ENCODE measurements at regions not wholly inside any gene's neighbourhood (a gene's known extent, or its start where the extent isn't known, plus 50 kb on each side); places are given as distances from the start of the nearest gene placed in this dataset.

DNA sequence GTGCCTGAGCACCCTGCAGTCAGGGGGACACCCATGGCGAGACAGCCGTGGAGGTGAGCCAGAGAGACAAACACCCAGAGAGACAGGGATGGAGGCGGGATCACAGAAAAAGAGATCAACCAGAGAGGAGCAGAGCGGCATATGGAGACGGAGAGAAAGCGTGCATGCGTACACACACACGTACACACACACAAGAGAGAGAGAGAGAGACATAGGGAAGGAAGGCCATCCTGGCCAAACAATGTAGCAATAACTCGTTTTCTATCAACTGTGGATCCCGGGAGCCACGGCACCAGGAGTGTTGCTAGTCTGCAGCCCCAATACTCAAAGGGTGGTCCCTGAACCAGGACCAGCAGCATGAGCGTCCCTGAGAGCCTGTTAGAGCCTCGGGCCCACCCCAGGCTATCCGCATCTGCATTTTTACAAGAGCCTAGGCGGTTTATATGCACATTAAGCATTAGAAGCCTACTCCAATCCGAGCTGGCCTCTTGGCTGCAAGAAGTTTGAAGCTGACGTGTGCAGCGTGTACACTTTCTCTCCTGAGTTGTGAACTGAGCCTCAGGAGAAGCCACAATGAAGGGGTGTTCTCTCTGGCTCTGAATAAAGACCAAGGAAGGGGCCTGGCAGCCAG, 50.1 kb upstream of the MYCN start:
- POLR2A ChIA-PET, result no interaction called here
- Histone ChIP-seq H3K36me3 (ENCODE audit: control insufficient read depth in 2 of 2, insufficient read depth in 1 of 2, low read length in 2 of 2) (no peaks in the 10 kb centered on the region), H3K4me3 (ENCODE audit: low read depth, low read length) (no peak overlapping the region), H3K4me1 (ENCODE audit: control insufficient read depth, insufficient read depth, low read length) (no peaks in the 10 kb centered on the region), H3K9me3 (ENCODE audit: control insufficient read depth, insufficient read depth, low read depth, low read length) (no peaks in the 10 kb centered on the region), H3K27ac (ENCODE audit: extremely low read depth, low read depth, low read length) (no peak overlapping the region)
- TF ChIP-seq ZFP3 (tag by site-specific recombination; IDR thresholded peaks at IDR 0.05; ENCODE audit: low read depth), result no peak
- TF ChIP-seq, protein P1, sequence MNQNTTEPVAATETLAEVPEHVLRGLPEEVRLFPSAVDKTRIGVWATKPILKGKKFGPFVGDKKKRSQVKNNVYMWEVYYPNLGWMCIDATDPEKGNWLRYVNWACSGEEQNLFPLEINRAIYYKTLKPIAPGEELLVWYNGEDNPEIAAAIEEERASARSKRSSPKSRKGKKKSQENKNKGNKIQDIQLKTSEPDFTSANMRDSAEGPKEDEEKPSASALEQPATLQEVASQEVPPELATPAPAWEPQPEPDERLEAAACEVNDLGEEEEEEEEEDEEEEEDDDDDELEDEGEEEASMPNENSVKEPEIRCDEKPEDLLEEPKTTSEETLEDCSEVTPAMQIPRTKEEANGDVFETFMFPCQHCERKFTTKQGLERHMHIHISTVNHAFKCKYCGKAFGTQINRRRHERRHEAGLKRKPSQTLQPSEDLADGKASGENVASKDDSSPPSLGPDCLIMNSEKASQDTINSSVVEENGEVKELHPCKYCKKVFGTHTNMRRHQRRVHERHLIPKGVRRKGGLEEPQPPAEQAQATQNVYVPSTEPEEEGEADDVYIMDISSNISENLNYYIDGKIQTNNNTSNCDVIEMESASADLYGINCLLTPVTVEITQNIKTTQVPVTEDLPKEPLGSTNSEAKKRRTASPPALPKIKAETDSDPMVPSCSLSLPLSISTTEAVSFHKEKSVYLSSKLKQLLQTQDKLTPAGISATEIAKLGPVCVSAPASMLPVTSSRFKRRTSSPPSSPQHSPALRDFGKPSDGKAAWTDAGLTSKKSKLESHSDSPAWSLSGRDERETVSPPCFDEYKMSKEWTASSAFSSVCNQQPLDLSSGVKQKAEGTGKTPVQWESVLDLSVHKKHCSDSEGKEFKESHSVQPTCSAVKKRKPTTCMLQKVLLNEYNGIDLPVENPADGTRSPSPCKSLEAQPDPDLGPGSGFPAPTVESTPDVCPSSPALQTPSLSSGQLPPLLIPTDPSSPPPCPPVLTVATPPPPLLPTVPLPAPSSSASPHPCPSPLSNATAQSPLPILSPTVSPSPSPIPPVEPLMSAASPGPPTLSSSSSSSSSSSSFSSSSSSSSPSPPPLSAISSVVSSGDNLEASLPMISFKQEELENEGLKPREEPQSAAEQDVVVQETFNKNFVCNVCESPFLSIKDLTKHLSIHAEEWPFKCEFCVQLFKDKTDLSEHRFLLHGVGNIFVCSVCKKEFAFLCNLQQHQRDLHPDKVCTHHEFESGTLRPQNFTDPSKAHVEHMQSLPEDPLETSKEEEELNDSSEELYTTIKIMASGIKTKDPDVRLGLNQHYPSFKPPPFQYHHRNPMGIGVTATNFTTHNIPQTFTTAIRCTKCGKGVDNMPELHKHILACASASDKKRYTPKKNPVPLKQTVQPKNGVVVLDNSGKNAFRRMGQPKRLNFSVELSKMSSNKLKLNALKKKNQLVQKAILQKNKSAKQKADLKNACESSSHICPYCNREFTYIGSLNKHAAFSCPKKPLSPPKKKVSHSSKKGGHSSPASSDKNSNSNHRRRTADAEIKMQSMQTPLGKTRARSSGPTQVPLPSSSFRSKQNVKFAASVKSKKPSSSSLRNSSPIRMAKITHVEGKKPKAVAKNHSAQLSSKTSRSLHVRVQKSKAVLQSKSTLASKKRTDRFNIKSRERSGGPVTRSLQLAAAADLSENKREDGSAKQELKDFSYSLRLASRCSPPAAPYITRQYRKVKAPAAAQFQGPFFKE (tag by site-specific recombination; IDR thresholded peaks at IDR 0.05; ENCODE audit: borderline replicate concordance), result no peak
- TF ChIP-seq ZNF664 (tag by site-specific recombination; IDR thresholded peaks at IDR 0.05), result no peak
- TF ChIP-seq, protein P2, sequence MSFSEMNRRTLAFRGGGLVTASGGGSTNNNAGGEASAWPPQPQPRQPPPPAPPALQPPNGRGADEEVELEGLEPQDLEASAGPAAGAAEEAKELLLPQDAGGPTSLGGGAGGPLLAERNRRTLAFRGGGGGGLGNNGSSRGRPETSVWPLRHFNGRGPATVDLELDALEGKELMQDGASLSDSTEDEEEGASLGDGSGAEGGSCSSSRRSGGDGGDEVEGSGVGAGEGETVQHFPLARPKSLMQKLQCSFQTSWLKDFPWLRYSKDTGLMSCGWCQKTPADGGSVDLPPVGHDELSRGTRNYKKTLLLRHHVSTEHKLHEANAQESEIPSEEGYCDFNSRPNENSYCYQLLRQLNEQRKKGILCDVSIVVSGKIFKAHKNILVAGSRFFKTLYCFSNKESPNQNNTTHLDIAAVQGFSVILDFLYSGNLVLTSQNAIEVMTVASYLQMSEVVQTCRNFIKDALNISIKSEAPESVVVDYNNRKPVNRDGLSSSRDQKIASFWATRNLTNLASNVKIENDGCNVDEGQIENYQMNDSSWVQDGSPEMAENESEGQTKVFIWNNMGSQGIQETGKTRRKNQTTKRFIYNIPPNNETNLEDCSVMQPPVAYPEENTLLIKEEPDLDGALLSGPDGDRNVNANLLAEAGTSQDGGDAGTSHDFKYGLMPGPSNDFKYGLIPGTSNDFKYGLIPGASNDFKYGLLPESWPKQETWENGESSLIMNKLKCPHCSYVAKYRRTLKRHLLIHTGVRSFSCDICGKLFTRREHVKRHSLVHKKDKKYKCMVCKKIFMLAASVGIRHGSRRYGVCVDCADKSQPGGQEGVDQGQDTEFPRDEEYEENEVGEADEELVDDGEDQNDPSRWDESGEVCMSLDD (tag by site-specific recombination; IDR thresholded peaks at IDR 0.05), result no peak
- TF ChIP-seq ZNF214 (tag by site-specific recombination; IDR thresholded peaks at IDR 0.05; ENCODE audit: borderline replicate concordance), result no peak
- no peak for TF ChIP-seq ZNF600 (tag by site-specific recombination; IDR thresholded peaks at IDR 0.05)
- TF ChIP-seq, protein P3, sequence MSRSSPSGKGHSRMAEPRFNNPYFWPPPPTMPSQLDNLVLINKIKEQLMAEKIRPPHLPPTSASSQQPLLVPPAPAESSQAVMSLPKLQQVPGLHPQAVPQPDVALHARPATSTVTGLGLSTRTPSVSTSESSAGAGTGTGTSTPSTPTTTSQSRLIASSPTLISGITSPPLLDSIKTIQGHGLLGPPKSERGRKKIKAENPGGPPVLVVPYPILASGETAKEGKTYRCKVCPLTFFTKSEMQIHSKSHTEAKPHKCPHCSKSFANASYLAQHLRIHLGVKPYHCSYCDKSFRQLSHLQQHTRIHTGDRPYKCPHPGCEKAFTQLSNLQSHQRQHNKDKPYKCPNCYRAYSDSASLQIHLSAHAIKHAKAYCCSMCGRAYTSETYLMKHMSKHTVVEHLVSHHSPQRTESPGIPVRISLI (tag by site-specific recombination; IDR thresholded peaks at IDR 0.05), result no peak
- no peak for TF ChIP-seq ZNF555 (tag by site-specific recombination; conservative IDR thresholded peaks at IDR 0.05)
- TF ChIP-seq ZNF558 (tag by site-specific recombination; IDR thresholded peaks at IDR 0.05), result no peak
- no peak for TF ChIP-seq SP7 (tag by site-specific recombination; IDR thresholded peaks at IDR 0.05)
- no peak for TF ChIP-seq ZFP41 (tag by site-specific recombination; IDR thresholded peaks at IDR 0.05; ENCODE audit: borderline replicate concordance)
- TF ChIP-seq, protein P4, sequence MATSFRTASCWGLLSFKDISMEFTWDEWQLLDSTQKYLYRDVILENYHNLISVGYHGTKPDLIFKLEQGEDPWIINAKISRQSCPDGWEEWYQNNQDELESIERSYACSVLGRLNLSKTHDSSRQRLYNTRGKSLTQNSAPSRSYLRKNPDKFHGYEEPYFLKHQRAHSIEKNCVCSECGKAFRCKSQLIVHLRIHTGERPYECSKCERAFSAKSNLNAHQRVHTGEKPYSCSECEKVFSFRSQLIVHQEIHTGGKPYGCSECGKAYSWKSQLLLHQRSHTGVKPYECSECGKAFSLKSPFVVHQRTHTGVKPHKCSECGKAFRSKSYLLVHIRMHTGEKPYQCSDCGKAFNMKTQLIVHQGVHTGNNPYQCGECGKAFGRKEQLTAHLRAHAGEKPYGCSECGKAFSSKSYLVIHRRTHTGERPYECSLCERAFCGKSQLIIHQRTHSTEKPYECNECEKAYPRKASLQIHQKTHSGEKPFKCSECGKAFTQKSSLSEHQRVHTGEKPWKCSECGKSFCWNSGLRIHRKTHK (tag by site-specific recombination; IDR thresholded peaks at IDR 0.05), result no peak
- TF ChIP-seq, protein P5, sequence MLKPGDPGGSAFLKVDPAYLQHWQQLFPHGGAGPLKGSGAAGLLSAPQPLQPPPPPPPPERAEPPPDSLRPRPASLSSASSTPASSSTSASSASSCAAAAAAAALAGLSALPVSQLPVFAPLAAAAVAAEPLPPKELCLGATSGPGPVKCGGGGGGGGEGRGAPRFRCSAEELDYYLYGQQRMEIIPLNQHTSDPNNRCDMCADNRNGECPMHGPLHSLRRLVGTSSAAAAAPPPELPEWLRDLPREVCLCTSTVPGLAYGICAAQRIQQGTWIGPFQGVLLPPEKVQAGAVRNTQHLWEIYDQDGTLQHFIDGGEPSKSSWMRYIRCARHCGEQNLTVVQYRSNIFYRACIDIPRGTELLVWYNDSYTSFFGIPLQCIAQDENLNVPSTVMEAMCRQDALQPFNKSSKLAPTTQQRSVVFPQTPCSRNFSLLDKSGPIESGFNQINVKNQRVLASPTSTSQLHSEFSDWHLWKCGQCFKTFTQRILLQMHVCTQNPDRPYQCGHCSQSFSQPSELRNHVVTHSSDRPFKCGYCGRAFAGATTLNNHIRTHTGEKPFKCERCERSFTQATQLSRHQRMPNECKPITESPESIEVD (tag by site-specific recombination; IDR thresholded peaks at IDR 0.05), result no peak
- no peak for TF ChIP-seq SP3 (tag by site-specific recombination; IDR thresholded peaks at IDR 0.05)
- TF ChIP-seq ZNF529 (tag by site-specific recombination; IDR thresholded peaks at IDR 0.05; ENCODE audit: insufficient replicate concordance), result no peak
- TF ChIP-seq ZNF292 (tag by site-specific recombination; IDR thresholded peaks at IDR 0.05; ENCODE audit: borderline replicate concordance, low read depth), result no peak
- TF ChIP-seq ZNF624 (tag by site-specific recombination; IDR thresholded peaks at IDR 0.05), result no peak
- no peak for TF ChIP-seq ZBTB8A (tag by site-specific recombination; IDR thresholded peaks at IDR 0.05)
- CTCF ChIA-PET, result interaction anchor here (0.5 to 0.6 kb wide), 2 partner anchors 32 to 50 kb away, joined by 3 to 4 read pairs; no protein-coding TSS in a partner anchor
